ENCODE measurements at regions not wholly inside any gene's neighbourhood (a gene's known extent, or its start where the extent isn't known, plus 50 kb on each side); places are given as distances from the start of the nearest gene placed in this dataset.

DNA sequence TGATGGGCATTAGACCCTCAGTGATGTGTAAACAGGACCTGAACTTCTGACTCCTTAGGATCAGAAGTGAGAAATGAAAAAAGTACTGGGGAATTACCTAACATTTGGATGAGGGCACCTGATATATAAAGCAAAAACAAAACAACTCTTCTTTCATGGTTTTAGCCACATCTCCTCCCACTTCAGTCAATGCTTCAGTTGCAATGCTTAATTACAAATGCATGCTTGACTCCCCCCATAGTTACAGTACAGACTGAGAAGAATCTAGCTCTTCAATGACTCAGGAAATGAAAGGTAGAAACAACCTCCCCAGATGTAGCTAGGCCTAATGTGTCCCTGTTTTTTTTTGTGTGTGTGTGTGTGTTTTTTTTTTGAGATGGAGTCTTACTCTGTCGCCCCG is 276.8 kb upstream of the POU3F3 start:
- TF ChIP-seq, protein P1, sequence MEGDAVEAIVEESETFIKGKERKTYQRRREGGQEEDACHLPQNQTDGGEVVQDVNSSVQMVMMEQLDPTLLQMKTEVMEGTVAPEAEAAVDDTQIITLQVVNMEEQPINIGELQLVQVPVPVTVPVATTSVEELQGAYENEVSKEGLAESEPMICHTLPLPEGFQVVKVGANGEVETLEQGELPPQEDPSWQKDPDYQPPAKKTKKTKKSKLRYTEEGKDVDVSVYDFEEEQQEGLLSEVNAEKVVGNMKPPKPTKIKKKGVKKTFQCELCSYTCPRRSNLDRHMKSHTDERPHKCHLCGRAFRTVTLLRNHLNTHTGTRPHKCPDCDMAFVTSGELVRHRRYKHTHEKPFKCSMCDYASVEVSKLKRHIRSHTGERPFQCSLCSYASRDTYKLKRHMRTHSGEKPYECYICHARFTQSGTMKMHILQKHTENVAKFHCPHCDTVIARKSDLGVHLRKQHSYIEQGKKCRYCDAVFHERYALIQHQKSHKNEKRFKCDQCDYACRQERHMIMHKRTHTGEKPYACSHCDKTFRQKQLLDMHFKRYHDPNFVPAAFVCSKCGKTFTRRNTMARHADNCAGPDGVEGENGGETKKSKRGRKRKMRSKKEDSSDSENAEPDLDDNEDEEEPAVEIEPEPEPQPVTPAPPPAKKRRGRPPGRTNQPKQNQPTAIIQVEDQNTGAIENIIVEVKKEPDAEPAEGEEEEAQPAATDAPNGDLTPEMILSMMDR (conservative IDR thresholded peaks at IDR 0.05; ENCODE audit: low read depth in 2 of 2) = no peak
- TF ChIP-seq EZH2 (IDR thresholded peaks at IDR 0.05; ENCODE audit: low read depth, unreplicated experiment) = no peak
- TF ChIP-seq EZH2phosphoT487 (IDR thresholded peaks at IDR 0.05; ENCODE audit: unreplicated experiment) = no peak
- TF ChIP-seq POLR2AphosphoS5 (IDR thresholded peaks at IDR 0.05; ENCODE audit: low read depth) = no peak
- TF ChIP-seq, protein P2, sequence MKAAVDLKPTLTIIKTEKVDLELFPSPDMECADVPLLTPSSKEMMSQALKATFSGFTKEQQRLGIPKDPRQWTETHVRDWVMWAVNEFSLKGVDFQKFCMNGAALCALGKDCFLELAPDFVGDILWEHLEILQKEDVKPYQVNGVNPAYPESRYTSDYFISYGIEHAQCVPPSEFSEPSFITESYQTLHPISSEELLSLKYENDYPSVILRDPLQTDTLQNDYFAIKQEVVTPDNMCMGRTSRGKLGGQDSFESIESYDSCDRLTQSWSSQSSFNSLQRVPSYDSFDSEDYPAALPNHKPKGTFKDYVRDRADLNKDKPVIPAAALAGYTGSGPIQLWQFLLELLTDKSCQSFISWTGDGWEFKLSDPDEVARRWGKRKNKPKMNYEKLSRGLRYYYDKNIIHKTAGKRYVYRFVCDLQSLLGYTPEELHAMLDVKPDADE (IDR thresholded peaks at IDR 0.05) = no peak
- TF ChIP-seq ZNF331 (CRISPR knock-in tag; IDR thresholded peaks at IDR 0.05; ENCODE audit: low read depth) = no peak
- no peak for TF ChIP-seq STAT1 (IDR thresholded peaks at IDR 0.05; ENCODE audit: unreplicated experiment)
